HFF-Myc (cell line): ENCODE measurements at regions not wholly inside any gene's neighbourhood (a gene's known extent, or its start where the extent isn't known, plus 50 kb on each side); places are given as distances from the start of the nearest gene placed in this dataset.
"Not testable (repeated sequence)": the region's sequence is repeated elsewhere in the genome, so short reads cannot be mapped to it uniquely, and the experiment has no call there.

Source experiments
- DNase-seq: peaks from one replicate; pipeline ENCODE4 v3.0.0-alpha.2; 2011; ENCODE audit warnings: low read depth; ENCODE audit errors: extremely low read depth
- H3K4me3 ChIP-seq: replicated peaks from 2 replicates; pipeline ENCODE4 v1.5.1; 2011; ENCODE audit warnings: low read depth, mild to moderate bottlenecking, control low read depth, low read length
- CTCF ChIP-seq: IDR thresholded peaks from 2 replicates; pipeline ENCODE4 v1.5.1; 2012; ENCODE audit warnings: mild to moderate bottlenecking, low read depth, low read length, control low read depth; ENCODE audit errors: missing control alignments

- no peak for DNase-seq
- H3K4me3 ChIP-seq: no peak overlapping the region
- no peak for TF ChIP-seq CTCF
Measured at GRCh38 chr6:5846889-5847288, 159.8 kb downstream of the NRN1 start.

GRCh38 chr6:5846335-5846734 is 160.4 kb downstream of the NRN1 start:
- no peak for TF ChIP-seq CTCF
- no peak overlapping the region for H3K4me3 ChIP-seq

GRCh38 chr6:5843078-5843477 is 163.6 kb downstream of the NRN1 start:
- H3K4me3 ChIP-seq: no peak overlapping the region
- DNase-seq: no peak
- no peak for TF ChIP-seq CTCF

More at GRCh38 chr6:5846335-5846734, 160.4 kb downstream of the NRN1 start:
- no peak for DNase-seq

- no peak for DNase-seq
- TF ChIP-seq CTCF: no peak
Measured at GRCh38 chr6:5840734-5841390, 165.9 kb downstream of the NRN1 start.

GRCh38 chr6:5838656-5839396 is 167.9 kb downstream of the NRN1 start:
- H3K4me3 ChIP-seq: no peak overlapping the region
- no peak for DNase-seq
- TF ChIP-seq CTCF: no peak

More at GRCh38 chr6:5840734-5841390, 165.9 kb downstream of the NRN1 start:
- no peak overlapping the region for H3K4me3 ChIP-seq

- DNase-seq: no peak
- no peak overlapping the region for H3K4me3 ChIP-seq
- no peak for TF ChIP-seq CTCF
Measured at GRCh38 chr6:5837323-5837722, 169.4 kb downstream of the NRN1 start.

- H3K4me3 ChIP-seq, DNase-seq: not testable (repeated sequence)
Measured at GRCh38 chr6:5836597-5836996, 170.1 kb downstream of the NRN1 start.
